H1 (cell line): ENCODE measurements at regions not wholly inside any gene's neighbourhood (a gene's known extent, or its start where the extent isn't known, plus 50 kb on each side); places are given as distances from the start of the nearest gene placed in this dataset.
A peak's percentile ranks its signal among the peaks of the same experiment; 100 is the strongest.
"Not testable (repeated sequence)": the region's sequence is repeated elsewhere in the genome, so short reads cannot be mapped to it uniquely, and the experiment has no call there.

Experiments used
- CTCF ChIA-PET: fragments of 300-600 bp; sonication (Branson Sonifier 250); formaldehyde crosslinking; loops from one replicate; lab custom pipeline; 2021; ENCODE audit not compliant: partially characterized antibody; lab: Charles Lee
- POLR2A ChIA-PET: fragments of 300-600 bp; sonication (Branson Sonifier 250); formaldehyde crosslinking; loops from one replicate; lab custom pipeline; 2021; ENCODE audit warnings: inconsistent platforms; ENCODE audit not compliant: partially characterized antibody; lab: Charles Lee
- DNase-seq, 2 experiments: peaks; one replicate each; pipeline versions ENCODE4 v3.0.0 to v3.0.0-alpha.2; 2010 to 2022; ENCODE audit warnings: low spot score in 2 of 2, low read depth in 1 of 2, mixed read lengths in 1 of 2
- FAIRE-seq: peaks from 2 replicates; lab custom pipeline; 2011; peaks lifted over from hg19 to GRCh38; lab: Jason Lieb, UNC
- H2AFZ ChIP-seq: 2 replicates; pipeline ENCODE4 v1.8.1; 2012; ENCODE audit warnings: low read length, inconsistent platforms
- H2AK5ac ChIP-seq: 2 replicates; pipeline ENCODE4 v1.6.1; 2013; ENCODE audit warnings: low read depth, low read length
- H2BK120ac ChIP-seq: replicated peaks from 2 replicates; pipeline ENCODE3; 2013; ENCODE audit warnings: low read depth, low read length, inconsistent platforms
- H2BK12ac ChIP-seq: 2 replicates; pipeline ENCODE4 v1.6.1; 2013; ENCODE audit warnings: low read depth, low read length
- H2BK15ac ChIP-seq: 2 replicates; pipeline ENCODE4 v1.6.1; 2013; ENCODE audit warnings: low read length
- H2BK20ac ChIP-seq: 2 replicates; pipeline ENCODE4 v1.6.1; 2013; ENCODE audit warnings: low read length
- H2BK5ac ChIP-seq: 2 replicates; pipeline ENCODE4 v1.6.1; 2013; ENCODE audit warnings: low read depth, low read length
- H3K14ac ChIP-seq: 2 replicates; pipeline ENCODE4 v1.6.1; 2013; ENCODE audit warnings: inconsistent platforms; ENCODE audit not compliant: insufficient read length
- H3K18ac ChIP-seq: 2 replicates; pipeline ENCODE4 v1.6.1; 2013; ENCODE audit warnings: low read length; ENCODE audit errors: extremely low read depth
- H3K23ac ChIP-seq: 2 replicates; pipeline ENCODE4 v1.6.1; 2013; ENCODE audit warnings: inconsistent platforms; ENCODE audit not compliant: insufficient read length
- H3K23me2 ChIP-seq: 2 replicates; pipeline ENCODE4 v1.6.1; 2013; ENCODE audit warnings: low read depth, low read length
- H3K27ac ChIP-seq: 2 replicates; pipeline ENCODE4 v1.6.1; 2011; ENCODE audit warnings: low read depth, low read length, inconsistent platforms
- H3K27me3 ChIP-seq, 4 experiments: replicated peaks in 1 of 4; 1 replicate in 1 of 4; 2 replicates in 3 of 4; pipeline versions ENCODE4 v1.6.1 to v1.8.1; 2011 to 2013; ENCODE audit warnings: low read length in 3 of 4, mild to moderate bottlenecking in 3 of 4, inconsistent platforms in 2 of 4, mixed read lengths in 2 of 4, moderate library complexity in 1 of 4; ENCODE audit not compliant: control insufficient read depth in 3 of 4, insufficient read depth in 3 of 4; ENCODE audit errors: extremely low read depth in 1 of 4
- H3K36me3 ChIP-seq, 4 experiments: 2 replicates each; pipeline versions ENCODE4 v1.6.1 to v1.8.1; 2011 to 2013; ENCODE audit warnings: mild to moderate bottlenecking in 4 of 4, low read length in 3 of 4, moderate library complexity in 2 of 4, control low read depth in 1 of 4, inconsistent platforms in 1 of 4; ENCODE audit not compliant: insufficient read depth in 4 of 4, control insufficient read depth in 2 of 4
- H3K4ac ChIP-seq: replicated peaks from 2 replicates; pipeline ENCODE3; 2013; ENCODE audit warnings: low read length, low read depth, mixed read lengths, inconsistent platforms; ENCODE audit not compliant: insufficient read length
- H3K4me1 ChIP-seq, 4 experiments: replicated peaks in 1 of 4; 1 replicate in 1 of 4; 2 replicates in 3 of 4; pipeline versions ENCODE4 v1.6.1 to v1.8.1; 2011 to 2013; ENCODE audit warnings: low read length in 3 of 4, inconsistent platforms in 2 of 4, mixed read lengths in 1 of 4; ENCODE audit not compliant: insufficient read depth in 4 of 4, control insufficient read depth in 3 of 4
- H3K4me2 ChIP-seq, 2 experiments: 2 replicates each; pipeline versions ENCODE4 v1.6.1 to v1.8.1; 2011 to 2013; ENCODE audit warnings: low read depth in 2 of 2, low read length in 2 of 2, control low read depth in 1 of 2, inconsistent platforms in 1 of 2, mild to moderate bottlenecking in 1 of 2; ENCODE audit not compliant: insufficient read depth in 1 of 2
- H3K4me3 ChIP-seq, 4 experiments: fragments of 200-600, 300-600 bp in 1 of 4; sonication (generic), shearing (Covaris generic), sonication (Bioruptor Twin) in 1 of 4; 2 replicates each; pipeline versions ENCODE4 v1.5.1 to v1.8.1; 2011 to 2016; ENCODE audit warnings: low read length in 4 of 4, low read depth in 3 of 4, control low read depth in 2 of 4, inconsistent platforms in 2 of 4, mild to moderate bottlenecking in 2 of 4, mixed read lengths in 1 of 4, moderate library complexity in 1 of 4; ENCODE audit not compliant: insufficient read depth in 2 of 4; ENCODE audit errors: extremely low read depth in 1 of 4
- H3K56ac ChIP-seq: replicated peaks from 2 replicates; pipeline ENCODE3; 2013; ENCODE audit warnings: low read depth, mild to moderate bottlenecking, mixed read lengths, low read length, inconsistent platforms; ENCODE audit not compliant: insufficient read length
- H3K79me1 ChIP-seq: 2 replicates; pipeline ENCODE4 v1.6.1; 2013; ENCODE audit warnings: low read depth, low read length, control low read depth
- H3K79me2 ChIP-seq, 2 experiments: 2 replicates each; pipeline versions ENCODE4 v1.6.1 to v1.8.1; 2012 to 2013; ENCODE audit warnings: low read length in 2 of 2, mild to moderate bottlenecking in 2 of 2, inconsistent platforms in 1 of 2; ENCODE audit not compliant: insufficient read depth in 2 of 2, control insufficient read depth in 1 of 2
- H3K9ac ChIP-seq, 4 experiments: replicated peaks in 1 of 4; 1 replicate in 1 of 4; 2 replicates in 3 of 4; pipeline versions ENCODE4 v1.6.1 to v1.8.1; 2011 to 2013; ENCODE audit warnings: low read depth in 3 of 4, low read length in 3 of 4, control low read depth in 2 of 4, mild to moderate bottlenecking in 2 of 4, moderate library complexity in 2 of 4, inconsistent platforms in 1 of 4; ENCODE audit errors: extremely low read depth in 1 of 4
- H3K9me3 ChIP-seq, 2 experiments: 2 replicates each; pipeline versions ENCODE4 v1.6.1 to v1.8.1; 2012 to 2013; ENCODE audit warnings: mild to moderate bottlenecking in 2 of 2, moderate library complexity in 2 of 2, control low read depth in 1 of 2, inconsistent platforms in 1 of 2, low read depth in 1 of 2, low read length in 1 of 2, mixed read lengths in 1 of 2; ENCODE audit not compliant: insufficient read depth in 2 of 2
- H4K20me1 ChIP-seq, 2 experiments: replicated peaks in 1 of 2; 2 replicates each; pipeline versions ENCODE3 to v1.8.1; 2011 to 2013; ENCODE audit warnings: inconsistent platforms in 2 of 2, low read length in 2 of 2, mild to moderate bottlenecking in 1 of 2; ENCODE audit not compliant: insufficient read depth in 2 of 2, control insufficient read depth in 1 of 2
- H4K5ac ChIP-seq: 2 replicates; pipeline ENCODE4 v1.6.1; 2013; ENCODE audit warnings: low read length, low read depth, mixed read lengths, inconsistent platforms; ENCODE audit not compliant: insufficient read length
- H4K8ac ChIP-seq: 2 replicates; pipeline ENCODE4 v1.8.0; 2013; ENCODE audit warnings: mild to moderate bottlenecking, moderate library complexity, low read length, inconsistent platforms; ENCODE audit not compliant: insufficient read depth; ENCODE audit errors: extremely low read depth
- H4K91ac ChIP-seq: replicated peaks from 2 replicates; pipeline ENCODE3; 2013; ENCODE audit warnings: low read length, mixed read lengths, inconsistent platforms; ENCODE audit not compliant: insufficient read length
- WGBS, 2 experiments: shearing (Covaris generic) in 1 of 2; methylation state at CpG; one replicate each; pipeline versions ENCODE4 v1.1.6 to v1.1.7; 2013 to 2015; ENCODE audit warnings: low lambda C conversion rate in 2 of 2, mixed read lengths in 2 of 2, inconsistent platforms in 1 of 2, low coverage in 1 of 2, missing lambda C conversion rate in 1 of 2; ENCODE audit not compliant: insufficient replicate concordance in 2 of 2, insufficient coverage in 1 of 2, insufficient read length in 1 of 2; ENCODE audit errors: extremely low coverage in 1 of 2, missing lambda C conversion rate in 1 of 2; 5-methylcytosine and 5-hydroxymethylcytosine counted together

DNA sequence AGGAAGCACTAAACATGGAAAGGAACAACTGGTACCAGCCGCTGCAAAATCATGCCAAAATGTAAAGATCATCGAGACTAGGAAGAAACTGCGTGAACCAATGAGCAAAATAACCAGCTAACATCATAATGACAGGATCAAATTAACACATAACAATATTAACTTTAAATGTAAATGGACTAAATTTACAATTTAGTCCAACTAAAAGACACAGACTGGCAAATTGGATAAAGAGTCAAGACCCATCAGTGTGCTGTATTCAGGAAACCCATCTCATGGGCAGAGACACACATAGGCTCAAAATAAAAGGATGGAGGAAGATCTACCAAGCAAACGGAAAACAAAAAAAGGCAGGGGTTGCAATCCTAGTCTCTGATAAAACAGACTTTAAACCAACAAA lies 242.2 kb upstream of the CNR1 start:
- H4K20me1 ChIP-seq, H3K79me1 ChIP-seq, H3K23ac ChIP-seq, H2BK15ac ChIP-seq, H2BK12ac ChIP-seq, H3K79me2 ChIP-seq, H2BK5ac ChIP-seq, POLR2A ChIA-PET, H3K14ac ChIP-seq, H3K36me3 ChIP-seq, H3K4me1 ChIP-seq, H2AFZ ChIP-seq, FAIRE-seq, H3K27me3 ChIP-seq, H4K91ac ChIP-seq, H3K4me2 ChIP-seq, H4K5ac ChIP-seq, H3K23me2 ChIP-seq, H3K27ac ChIP-seq, H3K9ac ChIP-seq, H3K18ac ChIP-seq, H2AK5ac ChIP-seq, H3K4ac ChIP-seq, CTCF ChIA-PET, H3K9me3 ChIP-seq, DNase-seq, H3K4me3 ChIP-seq, H2BK20ac ChIP-seq, H2BK120ac ChIP-seq, H3K56ac ChIP-seq, H4K8ac ChIP-seq: not testable (repeated sequence)
- WGBS, 2 experiments: 94% methylated on average over 3 of the region's 4 CpGs; no CpG with 5 or more reads in 1 of the 2 experiments

- H2BK12ac ChIP-seq, H2BK5ac ChIP-seq, H3K23ac ChIP-seq, H2BK20ac ChIP-seq, H3K9ac ChIP-seq, H4K20me1 ChIP-seq, H2AK5ac ChIP-seq, H4K91ac ChIP-seq, H3K27me3 ChIP-seq, H3K18ac ChIP-seq, H3K23me2 ChIP-seq, H2BK15ac ChIP-seq, H4K8ac ChIP-seq, H2BK120ac ChIP-seq, H3K27ac ChIP-seq, H3K79me1 ChIP-seq, FAIRE-seq, H3K36me3 ChIP-seq, H3K79me2 ChIP-seq, H3K9me3 ChIP-seq, H3K14ac ChIP-seq, H3K4ac ChIP-seq, H4K5ac ChIP-seq, POLR2A ChIA-PET, CTCF ChIA-PET, H3K56ac ChIP-seq, H3K4me1 ChIP-seq: not testable (repeated sequence)
- Histone ChIP-seq H2AFZ (peak overlapping the region; percentile 70; the same call in 1 of the 2 replicates), H3K4me3 (peak overlapping the region in 3 of 4 experiments; percentile 2 to 42 (median 27); a peak in 4 of 8 replicates), H3K4me2 (peak overlapping the region in 1 of 2 experiments; percentile 41; a peak in 3 of 4 replicates)
- peak in 1 of 2 experiments; percentile 59 for DNase-seq
- WGBS, 2 experiments: 77% methylated on average over 19 of the region's 19 CpGs; no CpG with 5 or more reads in 1 of the 2 experiments
These were observed 240.5 kb upstream of the CNR1 start for GRCh38 chr6:88406674-88407073.
